Adipocyte (in vitro differentiated cells): ENCODE measurements at regions not wholly inside any gene's neighbourhood (a gene's known extent, or its start where the extent isn't known, plus 50 kb on each side); places are given as distances from the start of the nearest gene placed in this dataset.

ENCODE experiments used
- DNase-seq: peaks from one replicate; pipeline ENCODE4 v3.0.0-alpha.2; 2015; ENCODE audit warnings: low read depth
- H3K27me3 ChIP-seq: replicated peaks from 2 replicates; pipeline ENCODE4 v1.7.0; 2013; ENCODE audit warnings: mild to moderate bottlenecking, low read length, moderate library complexity; ENCODE audit not compliant: control insufficient read depth, insufficient read depth
- H3K36me3 ChIP-seq: 2 replicates; pipeline ENCODE4 v1.7.0; 2013; ENCODE audit warnings: low read length, mild to moderate bottlenecking, moderate library complexity; ENCODE audit not compliant: control insufficient read depth, insufficient read depth, severe bottlenecking
- H3K4me1 ChIP-seq: 2 replicates; pipeline ENCODE4 v1.7.0; 2013; ENCODE audit warnings: mild to moderate bottlenecking, low read length, moderate library complexity; ENCODE audit not compliant: control insufficient read depth, insufficient read depth
- H3K4me3 ChIP-seq: 2 replicates; pipeline ENCODE4 v1.7.0; 2013; ENCODE audit warnings: mild to moderate bottlenecking, low read length, moderate library complexity
- H3K9ac ChIP-seq: 2 replicates; pipeline ENCODE4 v1.7.0; 2013; ENCODE audit warnings: mild to moderate bottlenecking, low read length, moderate library complexity
- H3K9me3 ChIP-seq: 2 replicates; pipeline ENCODE4 v1.7.0; 2013; ENCODE audit warnings: mild to moderate bottlenecking, low read length, moderate library complexity; ENCODE audit not compliant: control insufficient read depth

DNA sequence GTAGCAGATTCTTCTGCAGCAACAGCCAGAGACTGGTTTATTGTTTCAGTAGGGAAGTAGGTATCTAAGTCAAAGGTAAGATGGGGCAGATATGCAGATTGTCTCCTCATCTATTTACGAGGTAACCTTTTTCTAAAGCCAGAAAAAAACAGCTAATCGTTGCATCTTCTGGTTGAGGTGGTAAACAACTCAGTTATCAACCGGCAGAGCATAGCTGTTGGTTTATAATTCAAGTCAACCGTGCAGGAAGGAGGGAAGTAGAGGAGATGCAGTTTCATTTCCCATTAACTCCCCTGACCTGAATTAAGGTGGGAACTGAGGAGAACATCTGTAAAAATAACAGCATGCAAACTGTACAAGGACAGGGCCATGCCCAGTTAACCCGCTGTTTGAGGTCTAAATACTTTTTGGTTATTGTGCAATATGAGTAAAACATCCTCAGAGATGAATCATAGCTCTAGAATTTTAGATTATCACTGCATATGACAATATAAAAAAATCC, 156.5 kb upstream of the ITGB1 start:
- Histone ChIP-seq H3K27me3 (no peaks in the 10 kb centered on the region), H3K9ac (no peak overlapping the region), H3K36me3 (no peaks in the 10 kb centered on the region), H3K9me3 (no peaks in the 10 kb centered on the region), H3K4me1 (peaks cover 60% of the 10 kb centered on the region), H3K4me3 (no peak overlapping the region)
- DNase-seq, result peak; percentile 74

DNA sequence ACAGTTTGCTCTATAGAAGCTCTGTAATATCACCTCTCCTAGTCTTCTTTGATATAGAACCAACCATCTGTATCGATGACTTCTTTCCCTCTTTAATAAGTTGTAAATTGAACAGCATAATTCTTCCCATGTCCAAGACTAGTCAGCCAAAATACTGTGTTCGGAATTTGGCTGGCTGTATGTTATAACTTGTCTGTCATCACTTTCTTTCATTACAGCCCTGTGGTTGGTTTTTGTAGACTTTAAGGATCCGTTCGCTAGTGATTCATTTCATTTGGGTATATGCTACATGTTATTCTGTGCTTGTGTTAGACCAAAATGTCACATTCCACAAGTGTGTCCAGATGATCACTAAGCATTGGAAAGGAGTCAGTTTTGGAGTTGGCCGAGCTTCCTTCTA, 155.4 kb upstream of the ITGB1 start:
- DNase-seq, result no peak
- H3K9me3 ChIP-seq, result no peaks in the 10 kb centered on the region
- H3K36me3 ChIP-seq, result no peaks in the 10 kb centered on the region
- no peaks in the 10 kb centered on the region for H3K27me3 ChIP-seq
- H3K9ac ChIP-seq, result peak overlapping the region; percentile 48
- peak overlapping the region; percentile 20 for H3K4me3 ChIP-seq
- peaks cover 60% of the 10 kb centered on the region for H3K4me1 ChIP-seq

DNA sequence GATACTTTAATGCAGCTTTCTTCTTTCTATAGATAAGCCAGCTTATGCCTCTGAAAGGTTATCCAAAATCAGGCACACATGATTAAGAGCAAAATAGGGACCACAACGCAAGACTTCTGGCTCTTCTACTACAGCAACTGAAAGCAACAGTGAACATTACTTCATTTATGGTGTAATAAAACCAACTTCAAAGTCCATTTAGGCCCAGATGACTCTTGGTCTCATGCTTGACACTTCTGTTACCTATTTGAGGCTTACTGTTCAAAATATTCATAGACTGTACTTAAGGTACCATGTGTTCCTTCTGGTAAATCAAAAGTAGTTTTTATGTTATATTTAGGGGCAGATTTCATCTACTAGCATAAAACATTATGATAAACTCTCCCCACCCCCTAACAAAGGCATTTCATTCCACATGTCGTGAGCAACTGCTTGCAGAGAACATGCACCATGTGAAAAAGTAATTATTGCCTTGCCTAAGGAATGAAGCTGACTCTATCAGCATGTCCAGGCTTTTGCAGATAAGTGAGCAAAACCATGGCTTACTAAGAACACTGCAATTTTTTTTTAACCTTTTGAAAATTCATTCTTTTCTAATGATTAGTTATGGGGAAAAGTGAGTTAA, 154.9 kb upstream of the ITGB1 start:
- Histone ChIP-seq H3K9ac (peak overlapping the region; percentile 13), H3K36me3 (no peaks in the 10 kb centered on the region), H3K4me1 (peaks cover 60% of the 10 kb centered on the region), H3K4me3 (peak overlapping the region; percentile 1), H3K27me3 (no peaks in the 10 kb centered on the region), H3K9me3 (no peaks in the 10 kb centered on the region)
- DNase-seq, result peak; percentile 49

DNA sequence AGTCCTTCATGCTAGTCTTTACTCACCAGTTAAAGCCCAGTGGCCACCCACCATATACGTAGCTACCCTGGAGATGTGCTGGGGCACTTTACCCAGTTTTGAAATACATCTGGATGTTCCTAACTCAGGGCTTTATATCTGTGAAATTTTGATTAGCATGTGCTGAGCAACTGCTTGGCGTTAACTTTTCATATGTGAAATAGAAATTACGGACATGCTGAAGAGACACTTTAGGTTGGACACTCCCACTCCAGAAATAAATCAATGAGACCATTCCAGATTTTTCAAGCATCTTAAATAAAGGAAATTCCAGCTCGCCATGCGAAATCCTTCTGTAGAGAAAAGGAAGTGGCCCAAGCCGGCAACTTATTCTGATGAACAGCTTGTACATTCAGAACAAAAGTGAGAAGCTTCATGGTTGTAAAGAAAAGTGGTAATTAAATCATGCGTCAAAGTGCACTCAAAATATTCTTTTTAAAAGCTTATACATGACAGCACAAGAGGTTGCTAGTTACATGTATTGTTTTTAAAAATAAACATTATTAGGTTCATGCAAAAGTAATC, 153.5 kb upstream of the ITGB1 start:
- H3K4me3 ChIP-seq, result no peak overlapping the region
- DNase-seq, result no peak
- no peaks in the 10 kb centered on the region for H3K27me3 ChIP-seq
- H3K9me3 ChIP-seq, result no peaks in the 10 kb centered on the region
- H3K36me3 ChIP-seq, result no peaks in the 10 kb centered on the region
- H3K9ac ChIP-seq, result no peak overlapping the region
- H3K4me1 ChIP-seq, result peaks cover 56% of the 10 kb centered on the region

DNA sequence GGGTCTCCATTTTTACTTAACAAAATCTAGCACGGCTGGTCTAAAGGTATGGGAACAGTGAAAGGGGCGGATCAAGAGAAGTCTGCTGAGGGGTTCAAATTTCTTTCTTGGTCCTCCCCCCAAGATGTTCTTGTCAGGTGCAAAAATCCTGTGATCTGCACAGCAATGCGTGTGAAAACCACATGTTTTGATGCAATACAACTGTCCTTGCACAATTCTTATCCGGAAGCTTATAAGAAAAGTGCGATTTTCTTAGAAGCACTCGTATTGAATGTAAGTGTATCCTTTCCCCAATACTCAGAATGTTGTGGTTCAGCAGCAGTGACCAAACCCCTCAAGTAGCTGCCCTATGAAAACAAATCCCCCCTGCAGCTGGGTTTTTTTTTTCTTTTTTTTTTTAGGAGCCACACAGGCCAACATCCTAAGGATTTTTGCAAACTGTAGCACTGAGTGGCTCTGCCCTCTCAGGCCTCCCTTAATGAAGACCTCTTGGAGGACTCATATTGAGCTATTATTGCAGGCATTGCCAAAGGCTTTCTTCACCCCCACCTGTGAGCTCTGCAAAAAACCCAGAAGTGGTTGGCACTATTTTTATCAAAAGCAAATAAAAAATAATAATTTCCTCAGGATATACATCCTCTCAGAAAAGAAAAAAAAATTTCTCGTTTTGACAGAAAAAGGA, 151.9 kb upstream of the ITGB1 start:
- Histone ChIP-seq H3K4me1 (peaks cover 40% of the 10 kb centered on the region), H3K9me3 (no peaks in the 10 kb centered on the region), H3K4me3 (no peak overlapping the region), H3K27me3 (no peaks in the 10 kb centered on the region), H3K9ac (no peak overlapping the region), H3K36me3 (no peaks in the 10 kb centered on the region)
- DNase-seq, result no peak

DNA sequence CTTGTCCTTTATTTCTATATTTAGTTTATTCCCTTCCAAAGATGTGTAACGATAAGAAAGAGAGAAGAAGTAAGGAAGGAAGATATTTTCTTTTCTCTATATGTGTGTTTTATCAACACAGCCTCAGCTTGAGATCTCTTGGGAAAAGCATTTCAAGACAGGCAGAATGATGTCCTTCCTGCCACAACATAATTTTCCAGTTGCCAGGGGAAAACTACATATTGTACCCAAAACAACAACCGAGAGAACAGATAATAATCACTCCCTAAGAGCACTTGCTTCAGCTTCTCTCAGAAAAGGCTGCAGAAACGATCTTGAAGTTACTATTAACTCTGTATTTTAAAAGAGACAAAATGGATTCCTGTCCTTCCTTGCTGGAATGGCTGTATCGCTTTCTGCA, 151.4 kb upstream of the ITGB1 start:
- peaks cover 34% of the 10 kb centered on the region for H3K4me1 ChIP-seq
- DNase-seq, result no peak
- no peaks in the 10 kb centered on the region for H3K36me3 ChIP-seq
- no peak overlapping the region for H3K9ac ChIP-seq
- no peaks in the 10 kb centered on the region for H3K9me3 ChIP-seq
- H3K27me3 ChIP-seq, result no peaks in the 10 kb centered on the region
- no peak overlapping the region for H3K4me3 ChIP-seq

DNA sequence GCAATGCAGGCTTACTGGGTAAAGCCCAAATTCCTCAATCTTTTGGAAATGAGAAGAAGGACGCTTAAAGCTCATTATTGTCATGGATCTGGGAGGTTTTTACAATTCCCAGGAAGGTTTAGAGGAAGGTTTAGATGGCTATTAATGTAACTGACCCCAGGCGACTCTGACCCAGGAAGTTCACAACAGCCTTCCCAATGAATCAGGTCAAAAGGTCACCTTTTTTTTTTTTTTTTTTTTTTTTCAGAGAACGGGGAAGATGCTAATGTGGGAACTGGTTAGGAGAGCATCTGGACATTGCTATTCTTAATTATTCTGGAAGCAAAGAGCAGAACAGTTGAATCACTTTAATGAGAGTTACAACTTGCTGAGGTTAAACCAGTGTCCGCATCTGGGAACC, 149.9 kb upstream of the ITGB1 start:
- no peaks in the 10 kb centered on the region for H3K9me3 ChIP-seq
- DNase-seq, result no peak
- H3K9ac ChIP-seq, result no peak overlapping the region
- H3K4me1 ChIP-seq, result peaks cover 20% of the 10 kb centered on the region
- no peak overlapping the region for H3K4me3 ChIP-seq
- no peaks in the 10 kb centered on the region for H3K27me3 ChIP-seq
- no peaks in the 10 kb centered on the region for H3K36me3 ChIP-seq

DNA sequence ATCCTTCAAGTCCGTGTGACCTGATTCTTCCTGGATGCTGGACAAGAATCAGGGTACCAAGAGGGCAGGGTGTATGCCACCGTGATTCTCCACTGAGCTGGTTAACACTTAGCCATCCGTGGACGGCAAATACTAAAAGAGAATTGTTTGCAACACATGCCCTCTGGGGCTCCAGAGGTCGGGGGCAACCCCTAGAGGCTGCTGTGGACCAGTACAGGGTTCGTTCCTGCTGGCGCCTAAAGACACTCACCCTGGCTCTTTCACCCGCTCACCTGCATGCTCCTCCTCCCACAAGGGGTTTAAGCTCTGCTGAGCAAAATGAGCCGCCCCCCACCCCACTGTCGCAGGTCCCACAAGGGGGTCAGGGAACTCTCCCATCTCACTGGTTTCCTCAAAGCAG, 148.7 kb upstream of the ITGB1 start:
- Histone ChIP-seq H3K4me3 (no peak overlapping the region), H3K4me1 (peaks cover 11% of the 10 kb centered on the region), H3K36me3 (no peaks in the 10 kb centered on the region), H3K9ac (no peak overlapping the region), H3K27me3 (no peaks in the 10 kb centered on the region), H3K9me3 (no peaks in the 10 kb centered on the region)
- no peak for DNase-seq

DNA sequence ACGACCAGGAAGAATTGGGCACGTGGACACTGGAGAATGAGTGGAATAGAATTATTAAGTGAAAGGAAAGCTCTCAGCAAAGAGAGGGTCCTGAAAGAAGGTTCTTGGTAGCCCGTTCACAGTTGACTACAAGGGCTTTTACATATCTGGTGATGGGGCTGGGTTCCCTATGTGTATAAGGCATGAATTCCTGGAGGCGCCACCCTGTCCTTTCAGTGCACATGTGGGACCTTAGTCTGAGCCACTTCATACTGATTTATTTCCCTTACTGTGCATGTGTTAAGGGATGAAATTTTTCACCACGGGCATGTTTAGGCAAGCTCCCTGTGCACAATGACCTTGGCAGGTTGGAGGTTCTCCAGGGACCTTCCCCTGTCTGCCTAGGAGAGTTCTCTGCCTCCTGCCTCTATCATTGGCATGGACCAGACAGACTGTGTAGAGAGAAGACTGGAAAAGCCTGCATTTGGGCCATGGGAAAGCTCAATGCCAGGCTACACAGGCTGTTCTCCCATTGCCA, 145.9 kb upstream of the ITGB1 start:
- Histone ChIP-seq H3K4me1 (peaks cover 4% of the 10 kb centered on the region), H3K4me3 (no peak overlapping the region), H3K36me3 (no peaks in the 10 kb centered on the region), H3K27me3 (no peaks in the 10 kb centered on the region), H3K9ac (no peak overlapping the region), H3K9me3 (no peaks in the 10 kb centered on the region)
- DNase-seq, result no peak

DNA sequence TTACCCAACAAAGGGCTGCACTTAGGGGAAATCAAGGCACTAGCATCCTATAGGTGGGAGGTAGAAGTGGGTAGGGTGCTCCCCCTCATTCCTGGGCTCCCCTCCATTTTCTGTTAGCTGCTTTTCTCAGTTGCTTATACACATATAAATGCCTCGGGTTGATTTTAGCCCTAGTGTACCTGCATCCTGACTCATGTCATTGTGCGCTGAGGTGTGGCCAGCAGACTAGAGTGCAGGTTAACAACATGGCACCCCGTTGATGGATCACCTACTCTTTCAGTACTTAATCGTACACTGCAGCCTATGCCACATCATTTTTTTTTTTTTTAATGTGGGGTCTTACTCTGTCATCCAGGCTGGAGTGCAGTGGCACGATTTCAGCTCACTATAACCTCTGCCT, 144.0 kb upstream of the ITGB1 start:
- H3K9ac ChIP-seq, result no peak overlapping the region
- H3K4me1 ChIP-seq, result peaks cover 4% of the 10 kb centered on the region
- no peaks in the 10 kb centered on the region for H3K27me3 ChIP-seq
- H3K9me3 ChIP-seq, result no peaks in the 10 kb centered on the region
- no peak for DNase-seq
- H3K4me3 ChIP-seq, result no peak overlapping the region
- no peaks in the 10 kb centered on the region for H3K36me3 ChIP-seq

DNA sequence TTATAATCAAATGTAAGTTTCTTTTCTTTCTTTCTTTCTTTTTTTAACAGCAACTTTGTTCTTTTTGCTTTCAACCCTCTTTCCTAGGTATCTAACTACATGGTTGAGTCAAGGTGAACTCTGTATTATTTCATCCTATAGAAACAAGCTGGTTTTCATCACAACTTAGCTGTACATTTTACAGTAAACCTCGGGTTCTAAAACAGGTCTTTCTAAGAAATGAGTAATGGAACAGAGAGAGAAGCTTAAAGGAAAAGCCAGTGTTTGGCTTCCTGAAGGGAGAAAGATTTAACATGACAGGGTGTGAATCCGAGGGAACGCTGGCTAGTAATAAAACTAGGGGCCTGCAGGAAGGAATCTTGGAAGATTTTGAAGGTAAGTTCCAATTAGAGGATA, 143.4 kb upstream of the ITGB1 start:
- Histone ChIP-seq H3K27me3 (no peaks in the 10 kb centered on the region), H3K36me3 (no peaks in the 10 kb centered on the region), H3K9me3 (no peaks in the 10 kb centered on the region), H3K4me3 (no peak overlapping the region), H3K4me1 (peaks cover 4% of the 10 kb centered on the region), H3K9ac (no peak overlapping the region)
- DNase-seq, result no peak
